ENCODE measurements at regions not wholly inside any gene's neighbourhood (a gene's known extent, or its start where the extent isn't known, plus 50 kb on each side); places are given as distances from the start of the nearest gene placed in this dataset.

DNA sequence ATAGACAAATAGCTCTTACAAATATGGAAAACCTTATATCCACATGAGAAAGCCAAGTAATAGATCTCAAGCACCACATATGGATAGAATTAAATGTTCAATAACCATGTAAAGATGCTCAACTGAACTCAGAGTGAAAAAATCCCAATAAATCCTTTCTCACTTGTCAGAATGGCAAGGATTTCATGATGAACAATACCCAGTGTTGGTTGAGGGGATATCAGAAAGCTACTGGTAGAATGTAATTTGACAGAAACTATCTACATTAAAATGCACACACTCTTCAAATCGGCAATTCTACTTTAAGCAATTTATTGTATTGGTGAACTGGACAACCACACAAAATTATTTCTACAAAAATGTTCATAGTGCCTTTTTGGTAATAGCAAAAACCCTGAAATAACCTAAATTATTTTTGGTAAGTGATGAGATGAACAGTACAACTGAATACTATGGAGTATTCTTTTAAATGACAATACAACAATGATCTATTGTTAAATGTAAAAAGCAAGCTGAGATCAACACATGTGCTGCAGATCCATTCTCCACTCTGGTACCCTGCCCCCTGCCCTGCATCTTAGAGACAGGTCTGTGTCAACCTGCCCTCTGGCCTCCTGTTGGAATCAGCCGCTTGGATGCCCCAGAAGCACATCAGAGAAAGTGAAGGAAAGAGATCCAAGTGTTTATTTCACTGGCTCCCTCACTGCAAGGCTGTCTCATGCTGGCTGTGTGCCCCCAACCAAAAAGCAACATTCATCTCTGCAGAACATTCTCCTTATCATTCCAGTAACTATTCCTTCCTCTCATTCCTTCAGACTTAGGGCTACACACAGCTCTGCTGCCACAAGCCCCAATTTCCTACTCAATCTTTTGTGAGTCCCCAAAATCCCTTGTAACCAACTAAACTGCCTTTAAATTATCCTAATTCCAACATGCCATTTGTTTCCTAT, 442.5 kb downstream of the LRATD1 start:
- DNase-seq (ENCODE audit: insufficient read length) (no peak), FAIRE-seq (no peak)
- no peak for TF ChIP-seq TAF1 (IDR thresholded peaks at IDR 0.05; ENCODE audit: borderline replicate concordance, low read depth, low read length)
- TF ChIP-seq POLR2AphosphoS5 (IDR thresholded peaks at IDR 0.05; ENCODE audit: low read depth, low read length) = no peak
- TF ChIP-seq POLR2A (IDR thresholded peaks at IDR 0.05; ENCODE audit: low read depth, low read length) = no peak

- DNase-seq (ENCODE audit: insufficient read length) (no peak), FAIRE-seq (no peak)
- no peak for TF ChIP-seq POLR2AphosphoS5 (IDR thresholded peaks at IDR 0.05; ENCODE audit: low read depth, low read length)
- TF ChIP-seq TAF1 (IDR thresholded peaks at IDR 0.05; ENCODE audit: borderline replicate concordance, low read depth, low read length) = no peak
- no peak for TF ChIP-seq POLR2A (IDR thresholded peaks at IDR 0.05; ENCODE audit: low read depth, low read length)
These were observed 444.2 kb downstream of the LRATD1 start for GRCh38 chr2:15076668-15077067.

GRCh38 chr2:15081356-15081755, 448.8 kb downstream of the LRATD1 start:
- FAIRE-seq = no peak
- TF ChIP-seq TAF1 (IDR thresholded peaks at IDR 0.05; ENCODE audit: borderline replicate concordance, low read depth, low read length) = no peak
- TF ChIP-seq POLR2A (IDR thresholded peaks at IDR 0.05; ENCODE audit: low read depth, low read length) = no peak
- no peak for TF ChIP-seq POLR2AphosphoS5 (IDR thresholded peaks at IDR 0.05; ENCODE audit: low read depth, low read length)
- no peak for DNase-seq (ENCODE audit: insufficient read length)

GRCh38 chr2:15082105-15083058, 449.9 kb downstream of the LRATD1 start:
- DNase-seq (ENCODE audit: insufficient read length) (no peak), FAIRE-seq (no peak)
- TF ChIP-seq POLR2A (IDR thresholded peaks at IDR 0.05; ENCODE audit: low read depth, low read length) = no peak
- no peak for TF ChIP-seq TAF1 (IDR thresholded peaks at IDR 0.05; ENCODE audit: borderline replicate concordance, low read depth, low read length)
- TF ChIP-seq POLR2AphosphoS5 (IDR thresholded peaks at IDR 0.05; ENCODE audit: low read depth, low read length) = no peak

DNA sequence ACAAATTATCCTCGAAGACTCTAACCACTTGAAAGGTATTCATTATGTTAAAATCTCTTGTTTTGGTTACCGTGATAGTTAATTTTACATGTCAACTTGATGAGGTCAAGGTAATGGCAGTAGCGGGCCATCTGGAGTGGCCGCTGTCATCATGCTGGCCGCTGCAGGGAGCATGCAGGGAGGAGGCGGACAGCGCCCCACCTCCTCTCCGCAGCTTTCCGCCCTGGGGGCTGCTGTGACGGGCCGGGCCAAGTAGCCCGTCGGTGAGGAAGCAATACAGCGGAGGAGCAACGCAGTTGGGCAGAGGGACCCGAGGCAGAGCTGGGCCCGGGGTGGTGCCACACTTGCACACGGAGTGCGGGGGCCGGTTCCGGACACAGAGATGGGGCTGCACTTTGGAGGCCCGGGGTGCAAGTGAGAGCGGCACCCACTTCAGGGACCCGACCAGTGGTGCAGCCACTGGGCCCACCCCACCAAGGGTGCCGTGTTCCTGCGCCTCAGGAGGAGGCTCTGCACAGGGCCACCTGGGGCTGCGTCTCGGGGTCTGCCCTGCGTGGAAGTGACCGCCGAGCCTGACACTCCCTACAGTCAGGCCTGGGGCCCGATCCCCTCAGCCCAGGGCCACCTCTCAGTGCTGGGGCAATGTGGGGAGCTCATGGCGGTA, 452.4 kb downstream of the LRATD1 start:
- DNase-seq (ENCODE audit: insufficient read length) (no peak), FAIRE-seq (no peak)
- no peak for TF ChIP-seq POLR2AphosphoS5 (IDR thresholded peaks at IDR 0.05; ENCODE audit: low read depth, low read length)
- no peak for TF ChIP-seq POLR2A (IDR thresholded peaks at IDR 0.05; ENCODE audit: low read depth, low read length)
- no peak for TF ChIP-seq TAF1 (IDR thresholded peaks at IDR 0.05; ENCODE audit: borderline replicate concordance, low read depth, low read length)

DNA sequence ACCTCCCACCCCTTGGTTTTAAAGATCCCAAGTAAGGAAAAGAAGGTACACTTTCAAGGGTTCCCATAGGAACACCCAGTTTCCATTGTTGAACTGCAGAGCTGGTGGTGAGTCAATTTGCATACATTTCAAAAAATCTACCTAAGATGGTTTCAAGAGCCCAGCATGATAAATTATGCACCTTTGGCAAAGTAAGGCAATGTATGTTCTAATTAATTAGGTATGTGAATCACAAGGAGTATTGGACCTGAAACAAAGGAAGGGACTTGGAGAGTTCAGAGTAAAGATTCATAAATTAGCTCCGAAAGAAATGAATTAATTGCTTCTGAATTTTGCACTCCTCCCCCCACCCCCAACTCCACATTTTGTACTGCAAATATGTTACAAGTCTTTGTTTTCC, 459.7 kb downstream of the LRATD1 start:
- DNase-seq (ENCODE audit: insufficient read length) (no peak), FAIRE-seq (no peak)
- TF ChIP-seq POLR2A (IDR thresholded peaks at IDR 0.05; ENCODE audit: low read depth, low read length) = no peak
- no peak for TF ChIP-seq POLR2AphosphoS5 (IDR thresholded peaks at IDR 0.05; ENCODE audit: low read depth, low read length)
- no peak for TF ChIP-seq TAF1 (IDR thresholded peaks at IDR 0.05; ENCODE audit: borderline replicate concordance, low read depth, low read length)

- TF ChIP-seq POLR2A (IDR thresholded peaks at IDR 0.05; ENCODE audit: low read depth, low read length) (no peak), POLR2AphosphoS5 (IDR thresholded peaks at IDR 0.05; ENCODE audit: low read depth, low read length) (no peak), TAF1 (IDR thresholded peaks at IDR 0.05; ENCODE audit: borderline replicate concordance, low read depth, low read length) (no peak)
- FAIRE-seq (no peak), DNase-seq (ENCODE audit: insufficient read length) (no peak)
These were observed 460.2 kb downstream of the LRATD1 start for GRCh38 chr2:15092691-15093090.

DNA sequence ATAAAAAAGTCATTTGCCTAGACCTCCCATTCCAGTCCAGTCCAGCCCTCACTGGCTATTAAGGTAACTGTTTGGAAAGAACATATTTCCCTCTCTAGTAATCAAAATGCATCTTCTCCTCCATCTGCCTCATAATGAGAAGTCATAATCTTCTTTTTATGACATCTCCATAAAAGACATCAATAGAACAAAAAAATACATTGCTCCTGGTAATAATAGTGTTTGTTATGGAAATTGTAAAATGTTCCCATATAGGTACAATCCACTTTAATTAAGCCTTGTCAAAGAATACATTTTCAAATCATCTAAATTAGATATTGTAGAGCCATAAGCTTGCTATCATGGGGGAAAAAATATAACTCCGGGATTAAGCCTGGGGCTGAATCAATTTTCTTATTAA, 461.6 kb downstream of the LRATD1 start:
- no peak for TF ChIP-seq POLR2AphosphoS5 (IDR thresholded peaks at IDR 0.05; ENCODE audit: low read depth, low read length)
- no peak for TF ChIP-seq POLR2A (IDR thresholded peaks at IDR 0.05; ENCODE audit: low read depth, low read length)
- no peak for TF ChIP-seq TAF1 (IDR thresholded peaks at IDR 0.05; ENCODE audit: borderline replicate concordance, low read depth, low read length)
- DNase-seq (ENCODE audit: insufficient read length) (no peak), FAIRE-seq (no peak)

GRCh38 chr2:15096873-15097272, 464.3 kb downstream of the NBAS start:
- DNase-seq (ENCODE audit: insufficient read length) (no peak), FAIRE-seq (no peak)
- TF ChIP-seq TAF1 (IDR thresholded peaks at IDR 0.05; ENCODE audit: borderline replicate concordance, low read depth, low read length) (no peak), POLR2A (IDR thresholded peaks at IDR 0.05; ENCODE audit: low read depth, low read length) (no peak), POLR2AphosphoS5 (IDR thresholded peaks at IDR 0.05; ENCODE audit: low read depth, low read length) (no peak)

DNA sequence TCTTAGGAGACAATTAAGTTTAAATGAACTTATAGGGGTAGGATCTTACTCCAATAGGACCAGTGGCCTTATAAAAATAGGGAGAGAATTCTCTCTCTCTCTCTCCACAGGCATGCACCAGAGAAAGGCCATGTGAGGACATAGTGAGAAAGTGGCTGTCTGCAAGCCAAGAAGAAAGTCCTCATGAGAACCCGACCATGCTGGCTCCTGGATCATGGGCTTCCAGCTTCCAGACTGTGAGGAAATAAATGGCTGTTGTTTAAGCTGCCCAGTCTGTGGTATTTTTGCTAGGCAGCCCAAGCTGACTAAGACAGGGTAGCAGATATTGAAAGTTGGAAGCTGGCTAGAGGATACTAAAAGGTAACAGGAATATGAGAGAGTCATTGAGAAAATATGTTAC, 454.0 kb downstream of the NBAS start:
- FAIRE-seq (no peak), DNase-seq (ENCODE audit: insufficient read length) (no peak)
- no peak for TF ChIP-seq TAF1 (IDR thresholded peaks at IDR 0.05; ENCODE audit: borderline replicate concordance, low read depth, low read length)
- no peak for TF ChIP-seq POLR2AphosphoS5 (IDR thresholded peaks at IDR 0.05; ENCODE audit: low read depth, low read length)
- TF ChIP-seq POLR2A (IDR thresholded peaks at IDR 0.05; ENCODE audit: low read depth, low read length) = no peak

DNA sequence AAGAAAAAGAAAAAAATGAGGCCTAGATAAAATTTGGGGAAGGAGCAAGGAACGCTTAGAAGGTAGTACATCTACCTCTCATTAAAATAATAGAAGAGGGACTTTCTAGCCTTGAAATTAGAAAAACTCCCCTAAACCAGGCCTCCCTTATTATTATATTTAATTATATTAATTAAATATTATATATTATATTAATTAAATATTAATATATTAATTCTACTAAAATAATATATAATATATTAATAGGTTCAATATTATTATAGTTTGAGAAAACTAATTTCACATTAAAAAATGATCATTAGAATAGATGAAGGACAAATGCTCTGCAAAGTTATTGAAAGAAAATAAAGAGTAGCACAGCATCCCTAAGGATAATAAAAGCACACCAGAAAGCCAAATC, 449.4 kb downstream of the NBAS start:
- FAIRE-seq = no peak
- TF ChIP-seq TAF1 (IDR thresholded peaks at IDR 0.05; ENCODE audit: borderline replicate concordance, low read depth, low read length) (no peak), POLR2A (IDR thresholded peaks at IDR 0.05; ENCODE audit: low read depth, low read length) (no peak), POLR2AphosphoS5 (IDR thresholded peaks at IDR 0.05; ENCODE audit: low read depth, low read length) (no peak)
- DNase-seq (ENCODE audit: insufficient read length) = no peak

Data from GM12892 (cell line).